Sigmoid colon (tissue), 6 donors: ENCODE measurements at regions not wholly inside any gene's neighbourhood (a gene's known extent, or its start where the extent isn't known, plus 50 kb on each side); places are given as distances from the start of the nearest gene placed in this dataset.

Experiments
- DNase-seq: peaks from one replicate; pipeline ENCODE4 v3.0.0-alpha.2; 2019
- H3K27ac ChIP-seq, 4 donors: fragments of 200-600 bp; sonication (generic); one replicate each; pipeline ENCODE4 v1.5.1; 2016 to 2019; ENCODE audit warnings: mild to moderate bottlenecking in 1 of 4
- H3K27me3 ChIP-seq, 3 donors: fragments of 200-600 bp; sonication (generic); one replicate each; pipeline ENCODE4 v1.5.1; 2019; ENCODE audit warnings: mild to moderate bottlenecking in 1 of 3
- H3K36me3 ChIP-seq, 4 donors: fragments of 200-600 bp; sonication (generic); one replicate each; pipeline ENCODE4 v1.5.1; 2016 to 2019
- H3K4me1 ChIP-seq, 4 donors: fragments of 200-600 bp; sonication (generic); one replicate each; pipeline ENCODE4 v1.5.1; 2017 to 2019
- H3K4me3 ChIP-seq, 4 donors: fragments of 200-600 bp; sonication (generic); one replicate each; pipeline ENCODE4 v1.5.1; 2017 to 2019; ENCODE audit warnings: mild to moderate bottlenecking in 2 of 4, moderate library complexity in 1 of 4
- H3K9me3 ChIP-seq, 4 donors: fragments of 200-600 bp in 3 of 4; sonication (generic) in 3 of 4; one replicate each; pipeline versions ENCODE4 v1.5.1 to v1.6.1; 2013 to 2019
- CTCF ChIP-seq, 4 experiments: fragments of 450-650 bp in 3 of 4; fragments of 200-600 bp in 1 of 4; IDR thresholded peaks; one replicate each; pipeline ENCODE4 v1.5.1; 2016 to 2019; ENCODE audit warnings: antibody characterized with exemption in 4 of 4, mild to moderate bottlenecking in 3 of 4, moderate library complexity in 2 of 4
- EP300 ChIP-seq, 4 donors: sonication (generic); formaldehyde crosslinking; IDR thresholded peaks; one replicate each; pipeline ENCODE4 v1.6.1; 2017; ENCODE audit warnings: antibody characterized with exemption in 4 of 4
- POLR2A ChIP-seq, 2 donors: fragments of 450-650 bp; IDR thresholded peaks; one replicate each; pipeline ENCODE4 v1.6.1; 2016; ENCODE audit warnings: antibody characterized with exemption in 2 of 2, mild to moderate bottlenecking in 2 of 2, moderate library complexity in 2 of 2
- POLR2AphosphoS5 ChIP-seq, 4 donors: sonication (generic); formaldehyde crosslinking; IDR thresholded peaks; one replicate each; pipeline ENCODE4 v1.6.1; 2017; ENCODE audit warnings: antibody characterized with exemption in 4 of 4
- WGBS, 2 donors: extraction: QIAGEN DNeasy Blood & Tissue Kit; methylation state at CpG; one replicate each; pipeline ENCODE4 v1.1.7; 2013; 5-methylcytosine and 5-hydroxymethylcytosine counted together
- intact Hi-C: fragments of 100-400 bp; cut with DNase I; formaldehyde crosslinking; loops from one replicate; pipeline ENCODE4 v1.15.1; 2023
- donor health status: healthy with polysubstance abuse.
- donor health status: healthy.

- H3K4me1 ChIP-seq: no peaks in the 10 kb centered on the region
- WGBS, 2 donors: 75 to 94% methylated on average over 3 of the region's 3 CpGs
- H3K4me3 ChIP-seq: no peak overlapping the region
- DNase-seq: no peak
- no peaks in the 10 kb centered on the region for H3K9me3 ChIP-seq
- no peak for TF ChIP-seq POLR2A (IDR thresholded peaks at IDR 0.05)
- TF ChIP-seq POLR2AphosphoS5 (IDR thresholded peaks at IDR 0.05): no peak
- TF ChIP-seq CTCF (IDR thresholded peaks at IDR 0.05): no peak
- no peak for TF ChIP-seq EP300 (IDR thresholded peaks at IDR 0.05)
- no peak overlapping the region for H3K27ac ChIP-seq
- H3K36me3 ChIP-seq: no peaks in the 10 kb centered on the region
- intact Hi-C loops: no loop called here
- H3K27me3 ChIP-seq: no peaks in the 10 kb centered on the region
Observed at GRCh38 chr16:73430138-73430537, 382.2 kb upstream of the ZFHX3 start.

GRCh38 chr16:73428121-73428520, 380.2 kb upstream of the ZFHX3 start:
- no peaks in the 10 kb centered on the region for H3K4me1 ChIP-seq
- H3K27ac ChIP-seq: no peak overlapping the region
- DNase-seq: no peak
- H3K9me3 ChIP-seq: no peaks in the 10 kb centered on the region
- WGBS, 2 donors: 89 to 94% methylated on average over 10 of the region's 10 CpGs
- TF ChIP-seq EP300 (IDR thresholded peaks at IDR 0.05) (no peak), POLR2A (IDR thresholded peaks at IDR 0.05) (no peak), POLR2AphosphoS5 (IDR thresholded peaks at IDR 0.05) (no peak), CTCF (IDR thresholded peaks at IDR 0.05) (no peak)
- no peaks in the 10 kb centered on the region for H3K36me3 ChIP-seq
- no peak overlapping the region for H3K4me3 ChIP-seq
- H3K27me3 ChIP-seq: no peaks in the 10 kb centered on the region
- intact Hi-C loops: no loop called here

DNA sequence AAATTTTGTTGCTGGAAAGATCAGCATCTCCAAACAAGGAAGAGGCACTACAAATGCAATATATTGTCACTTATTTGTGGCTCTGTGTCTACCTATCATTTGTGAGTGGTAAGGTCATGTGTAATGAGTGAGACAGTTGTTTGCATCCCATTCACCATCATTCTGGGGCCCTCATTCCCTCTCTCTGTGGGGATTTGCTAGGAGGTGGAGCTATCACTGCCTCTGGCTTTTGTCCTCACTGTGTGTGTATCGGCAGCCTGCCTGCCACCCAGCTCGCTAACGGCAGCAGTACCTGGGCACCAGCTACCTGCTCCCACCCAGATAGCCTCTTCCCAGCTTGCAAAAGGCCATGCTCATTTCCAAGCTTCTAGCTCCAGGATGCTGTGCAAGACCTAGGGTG, 379.2 kb upstream of the ZFHX3 start:
- intact Hi-C loops: no loop called here
- no peak overlapping the region for H3K27ac ChIP-seq
- H3K36me3 ChIP-seq: no peaks in the 10 kb centered on the region
- TF ChIP-seq EP300 (IDR thresholded peaks at IDR 0.05) (no peak), POLR2A (IDR thresholded peaks at IDR 0.05) (no peak), CTCF (IDR thresholded peaks at IDR 0.05) (no peak), POLR2AphosphoS5 (IDR thresholded peaks at IDR 0.05) (no peak)
- H3K9me3 ChIP-seq: no peaks in the 10 kb centered on the region
- H3K4me1 ChIP-seq: no peaks in the 10 kb centered on the region
- no peak overlapping the region for H3K4me3 ChIP-seq
- 91 to 96% methylated on average over 3 of the region's 3 CpGs for WGBS, 2 donors
- no peaks in the 10 kb centered on the region for H3K27me3 ChIP-seq
- DNase-seq: no peak

DNA sequence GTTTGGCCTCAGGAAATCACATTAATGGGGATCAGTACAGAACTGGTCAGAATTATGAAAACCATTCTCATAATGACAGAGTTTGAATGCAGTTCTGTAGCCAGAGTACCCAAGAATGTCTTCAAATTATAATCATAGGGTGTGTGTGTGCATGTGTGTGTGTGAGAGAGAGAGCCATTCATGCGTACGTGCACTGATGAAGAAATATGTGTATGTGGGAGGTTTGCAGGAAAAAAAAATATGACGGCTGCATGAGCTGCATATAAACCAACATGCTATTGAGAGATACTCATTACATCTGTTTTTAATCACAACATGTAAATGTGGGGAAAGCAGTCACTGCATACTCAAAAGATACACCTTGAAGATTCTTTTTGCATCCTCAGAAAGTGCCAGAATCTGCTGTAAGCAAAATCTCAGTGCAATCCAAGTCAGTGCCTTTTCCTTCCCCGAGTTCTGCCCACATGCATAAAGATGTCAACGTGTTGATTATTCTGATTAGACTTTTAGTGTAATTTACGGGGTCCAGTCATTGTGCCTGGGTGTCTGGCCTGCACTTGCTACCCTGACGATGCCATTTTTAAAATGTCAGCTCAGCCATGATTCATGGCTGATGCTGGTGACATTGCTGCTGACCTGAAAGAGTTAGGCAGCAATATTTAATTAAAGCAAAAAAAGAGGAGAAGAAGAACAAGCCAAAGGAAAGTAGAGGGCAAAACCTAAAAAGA, 378.7 kb upstream of the ZFHX3 start:
- Histone ChIP-seq H3K36me3 (no peaks in the 10 kb centered on the region), H3K27ac (no peak overlapping the region), H3K4me1 (no peaks in the 10 kb centered on the region), H3K4me3 (no peak overlapping the region), H3K27me3 (no peaks in the 10 kb centered on the region), H3K9me3 (no peaks in the 10 kb centered on the region)
- DNase-seq: no peak
- 75 to 85% methylated on average over 7 of the region's 7 CpGs for WGBS, 2 donors
- no peak for TF ChIP-seq POLR2AphosphoS5 (IDR thresholded peaks at IDR 0.05)
- no peak for TF ChIP-seq EP300 (IDR thresholded peaks at IDR 0.05)
- no peak for TF ChIP-seq CTCF (IDR thresholded peaks at IDR 0.05)
- no peak for TF ChIP-seq POLR2A (IDR thresholded peaks at IDR 0.05)
- intact Hi-C loops: no loop called here

DNA sequence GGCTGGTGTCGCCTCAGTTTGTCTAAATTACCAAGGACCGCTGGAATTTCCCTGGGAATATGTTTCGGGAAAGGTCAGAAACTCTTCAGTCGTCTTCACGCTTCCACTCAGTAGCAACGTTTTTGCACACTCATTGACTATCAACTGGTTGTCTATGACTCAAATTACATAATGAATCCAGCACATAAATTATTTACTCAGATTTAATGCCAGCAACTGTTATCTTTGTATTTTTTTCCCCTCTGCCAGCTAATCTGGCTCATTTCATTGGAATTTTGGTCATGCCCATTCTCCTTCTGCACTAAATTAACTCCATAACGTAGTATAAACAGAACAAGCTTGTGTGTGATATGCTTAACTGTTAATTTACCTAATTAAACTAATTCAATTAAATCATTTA, 372.7 kb upstream of the ZFHX3 start:
- DNase-seq: no peak
- no peaks in the 10 kb centered on the region for H3K27me3 ChIP-seq
- H3K4me1 ChIP-seq: peaks cover 0 to 10% (median 5%) of the 10 kb centered on the region in 4 donors
- no peak for TF ChIP-seq POLR2A (IDR thresholded peaks at IDR 0.05)
- no peak for TF ChIP-seq CTCF (IDR thresholded peaks at IDR 0.05)
- no peak for TF ChIP-seq EP300 (IDR thresholded peaks at IDR 0.05)
- TF ChIP-seq POLR2AphosphoS5 (IDR thresholded peaks at IDR 0.05): no peak
- WGBS, 2 donors: 75 to 76% methylated on average over 7 of the region's 7 CpGs
- H3K27ac ChIP-seq: no peak overlapping the region
- H3K36me3 ChIP-seq: no peaks in the 10 kb centered on the region
- intact Hi-C loops: no loop called here
- no peaks in the 10 kb centered on the region for H3K9me3 ChIP-seq
- no peak overlapping the region for H3K4me3 ChIP-seq
